Neural progenitor cell (in vitro differentiated cells): ENCODE measurements at regions not wholly inside any gene's neighbourhood (a gene's known extent, or its start where the extent isn't known, plus 50 kb on each side); places are given as distances from the start of the nearest gene placed in this dataset.

ENCODE experiments used
- CTCF ChIP-seq: fragments of 200-600 bp; sonication (generic); IDR thresholded peaks from 2 replicates; pipeline ENCODE4 v1.5.1; 2017; ENCODE audit warnings: antibody characterized with exemption, mild to moderate bottlenecking
- EZH2 ChIP-seq: fragments of 200-600 bp; sonication (generic); IDR thresholded peaks from 2 replicates; pipeline ENCODE4 v1.6.1; 2017; ENCODE audit warnings: antibody characterized with exemption, mild to moderate bottlenecking, moderate library complexity
- EZH2phosphoT487 ChIP-seq: fragments of 200-600 bp; sonication (generic); IDR thresholded peaks from 2 replicates; pipeline ENCODE4 v1.6.1; 2017; ENCODE audit warnings: antibody characterized with exemption

- TF ChIP-seq CTCF (no peak), EZH2phosphoT487 (no peak), EZH2 (no peak)
Measured at GRCh38 chr2:78427170-78427569, 598.3 kb upstream of the REG3G start.
